Liver (tissue), 8 donors: ENCODE measurements at regions not wholly inside any gene's neighbourhood (a gene's known extent, or its start where the extent isn't known, plus 50 kb on each side); places are given as distances from the start of the nearest gene placed in this dataset.

Experiments used
- DNase-seq: peaks from one replicate; pipeline ENCODE4 v3.0.0-alpha.2; 2017; ENCODE audit warnings: low spot score
- H3K27ac ChIP-seq, 2 donors: one replicate each; pipeline ENCODE4 v1.7.0; 2013; ENCODE audit warnings: inconsistent platforms in 2 of 2, low read length in 2 of 2, control low read depth in 1 of 2, low read depth in 1 of 2, mild to moderate bottlenecking in 1 of 2
- H3K27me3 ChIP-seq, 4 donors: one replicate each; pipeline versions ENCODE4 v1.6.1 to v1.7.0; 2013; ENCODE audit warnings: low read length in 3 of 4, inconsistent platforms in 1 of 4, mild to moderate bottlenecking in 1 of 4, moderate library complexity in 1 of 4; ENCODE audit not compliant: control insufficient read depth in 4 of 4, insufficient read depth in 4 of 4
- H3K36me3 ChIP-seq, 4 donors: one replicate each; pipeline versions ENCODE4 v1.6.1 to v1.7.0; 2013; ENCODE audit warnings: low read length in 3 of 4, mild to moderate bottlenecking in 3 of 4, low read depth in 1 of 4, moderate library complexity in 1 of 4; ENCODE audit not compliant: control insufficient read depth in 4 of 4, insufficient read depth in 3 of 4
- H3K4me1 ChIP-seq, 4 donors: one replicate each; pipeline versions ENCODE4 v1.6.1 to v1.7.0; 2013; ENCODE audit warnings: low read length in 3 of 4, mild to moderate bottlenecking in 3 of 4, moderate library complexity in 1 of 4; ENCODE audit not compliant: control insufficient read depth in 4 of 4, insufficient read depth in 4 of 4
- H3K4me3 ChIP-seq, 3 donors: one replicate each; pipeline versions ENCODE4 v1.6.1 to v1.7.0; 2013; ENCODE audit warnings: low read length in 3 of 3, control low read depth in 1 of 3, low read depth in 1 of 3, mild to moderate bottlenecking in 1 of 3
- H3K9ac ChIP-seq, 2 donors: one replicate each; pipeline ENCODE4 v1.7.0; 2013; ENCODE audit warnings: low read length in 2 of 2, mild to moderate bottlenecking in 2 of 2, moderate library complexity in 2 of 2, control low read depth in 1 of 2, low read depth in 1 of 2
- H3K9me3 ChIP-seq, 4 donors: one replicate each; pipeline versions ENCODE4 v1.6.1 to v1.7.0; 2013; ENCODE audit warnings: low read length in 3 of 4; ENCODE audit not compliant: control insufficient read depth in 4 of 4
- CTCF ChIP-seq: fragments of 150-350 bp; IDR thresholded peaks from 2 replicates; pipeline ENCODE4 v1.5.1; 2017; ENCODE audit warnings: improper control_type of control experiment, low read depth, low read length; ENCODE audit not compliant: missing input control
- FOXA1 ChIP-seq: IDR thresholded peaks from 2 replicates; pipeline ENCODE4 v1.6.1; 2016; ENCODE audit warnings: antibody characterized with exemption
- GABPA ChIP-seq, 2 donors: IDR thresholded peaks in 1 of 2; conservative IDR thresholded peaks in 1 of 2; 2 replicates each; pipeline ENCODE4 v1.6.1; 2016; ENCODE audit warnings: antibody characterized with exemption in 2 of 2, mild to moderate bottlenecking in 1 of 2, moderate library complexity in 1 of 2
- HNF4G ChIP-seq: IDR thresholded peaks from 2 replicates; pipeline ENCODE4 v1.6.1; 2016; ENCODE audit warnings: antibody characterized with exemption
- JUND ChIP-seq, 2 donors: IDR thresholded peaks; 2 replicates each; pipeline ENCODE4 v1.6.1; 2016; ENCODE audit warnings: antibody characterized with exemption in 2 of 2
- NR2F2 ChIP-seq: IDR thresholded peaks from 2 replicates; pipeline ENCODE4 v1.6.1; 2016; ENCODE audit warnings: antibody characterized with exemption
- RAD21 ChIP-seq, 2 donors: IDR thresholded peaks; 2 replicates each; pipeline ENCODE4 v1.6.1; 2016; ENCODE audit warnings: antibody characterized with exemption in 2 of 2, mild to moderate bottlenecking in 2 of 2
- SP1 ChIP-seq: IDR thresholded peaks from 2 replicates; pipeline ENCODE4 v1.6.1; 2018; ENCODE audit warnings: antibody characterized with exemption, mild to moderate bottlenecking
- TAF1 ChIP-seq: conservative IDR thresholded peaks from 2 replicates; pipeline ENCODE4 v1.6.1; 2016; ENCODE audit warnings: antibody characterized with exemption, mild to moderate bottlenecking
- WGBS: extraction: QIAGEN DNeasy Blood & Tissue Kit; methylation state at CpG from one replicate; pipeline ENCODE4 v1.1.7; 2013; 5-methylcytosine and 5-hydroxymethylcytosine counted together
- TF ChIP-seq, protein P1 (sequence below): IDR thresholded peaks from 2 replicates; pipeline ENCODE4 v1.6.1; 2016; ENCODE audit warnings: antibody characterized with exemption
- TF ChIP-seq, protein P2 (sequence below): IDR thresholded peaks from 2 replicates; pipeline ENCODE4 v1.6.1; 2016; ENCODE audit warnings: antibody characterized with exemption
- TF ChIP-seq, protein P3 (sequence below): IDR thresholded peaks from 2 replicates; pipeline ENCODE4 v1.6.1; 2016; ENCODE audit warnings: antibody characterized with exemption, mild to moderate bottlenecking
- donor health status: healthy.
- donor health status: healthy.
- donor health status: healthy.
- donor health status: healthy.
- donor health status: healthy.

- no peaks in the 10 kb centered on the region for H3K36me3 ChIP-seq
- H3K4me1 ChIP-seq, result no peaks in the 10 kb centered on the region
- WGBS, result 39% methylated on average over 2 of the region's 2 CpGs
- TF ChIP-seq NR2F2, result no peak
- TF ChIP-seq, protein P1, sequence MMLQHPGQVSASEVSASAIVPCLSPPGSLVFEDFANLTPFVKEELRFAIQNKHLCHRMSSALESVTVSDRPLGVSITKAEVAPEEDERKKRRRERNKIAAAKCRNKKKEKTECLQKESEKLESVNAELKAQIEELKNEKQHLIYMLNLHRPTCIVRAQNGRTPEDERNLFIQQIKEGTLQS, result no peak
- TF ChIP-seq, protein P2, sequence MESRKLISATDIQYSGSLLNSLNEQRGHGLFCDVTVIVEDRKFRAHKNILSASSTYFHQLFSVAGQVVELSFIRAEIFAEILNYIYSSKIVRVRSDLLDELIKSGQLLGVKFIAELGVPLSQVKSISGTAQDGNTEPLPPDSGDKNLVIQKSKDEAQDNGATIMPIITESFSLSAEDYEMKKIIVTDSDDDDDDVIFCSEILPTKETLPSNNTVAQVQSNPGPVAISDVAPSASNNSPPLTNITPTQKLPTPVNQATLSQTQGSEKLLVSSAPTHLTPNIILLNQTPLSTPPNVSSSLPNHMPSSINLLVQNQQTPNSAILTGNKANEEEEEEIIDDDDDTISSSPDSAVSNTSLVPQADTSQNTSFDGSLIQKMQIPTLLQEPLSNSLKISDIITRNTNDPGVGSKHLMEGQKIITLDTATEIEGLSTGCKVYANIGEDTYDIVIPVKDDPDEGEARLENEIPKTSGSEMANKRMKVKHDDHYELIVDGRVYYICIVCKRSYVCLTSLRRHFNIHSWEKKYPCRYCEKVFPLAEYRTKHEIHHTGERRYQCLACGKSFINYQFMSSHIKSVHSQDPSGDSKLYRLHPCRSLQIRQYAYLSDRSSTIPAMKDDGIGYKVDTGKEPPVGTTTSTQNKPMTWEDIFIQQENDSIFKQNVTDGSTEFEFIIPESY, result no peak
- no peak overlapping the region for H3K4me3 ChIP-seq
- no peaks in the 10 kb centered on the region for H3K27me3 ChIP-seq
- no peak for DNase-seq
- no peaks in the 10 kb centered on the region for H3K9me3 ChIP-seq
- no peak overlapping the region for H3K9ac ChIP-seq
- no peak overlapping the region for H3K27ac ChIP-seq
Observed at GRCh38 chr2:160977376-160977775, 182.9 kb upstream of the TANK start.

DNA sequence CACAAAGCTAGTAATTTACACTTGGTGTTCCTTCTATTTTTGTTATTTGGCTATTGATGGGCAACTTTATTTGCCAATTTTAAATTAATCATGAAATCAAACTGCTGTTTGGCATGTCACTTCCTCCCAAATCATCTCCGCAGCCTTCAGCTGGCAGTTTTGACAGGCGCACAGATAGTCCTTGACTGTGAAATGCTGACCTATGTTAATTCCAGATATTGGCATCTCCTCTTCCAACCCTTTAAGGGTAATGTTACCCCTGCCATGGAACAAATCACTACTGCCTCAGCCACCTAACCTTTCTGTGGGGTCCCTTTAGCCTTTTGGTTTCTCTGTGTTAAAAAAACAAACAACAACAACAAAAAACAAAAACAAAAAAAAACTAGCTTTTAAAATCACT lies 182.4 kb upstream of the TANK start:
- Histone ChIP-seq H3K9me3 (no peaks in the 10 kb centered on the region), H3K4me3 (no peak overlapping the region), H3K27ac (no peak overlapping the region), H3K9ac (no peak overlapping the region), H3K36me3 (no peaks in the 10 kb centered on the region), H3K27me3 (no peaks in the 10 kb centered on the region), H3K4me1 (no peaks in the 10 kb centered on the region)
- WGBS, result 92% methylated on average over 2 of the region's 2 CpGs
- no peak for DNase-seq
- TF ChIP-seq CTCF (no peak), TAF1 (no peak), GABPA (IDR thresholded peaks at IDR 0.05 in 1 of 2, conservative IDR thresholded peaks at IDR 0.05 in 1 of 2) (no peak), HNF4G (no peak), SP1 (no peak), RAD21 (IDR thresholded peaks at IDR 0.05) (no peak), JUND (IDR thresholded peaks at IDR 0.05) (no peak), FOXA1 (no peak)
- TF ChIP-seq, protein P1, result no peak
- TF ChIP-seq, protein P3, sequence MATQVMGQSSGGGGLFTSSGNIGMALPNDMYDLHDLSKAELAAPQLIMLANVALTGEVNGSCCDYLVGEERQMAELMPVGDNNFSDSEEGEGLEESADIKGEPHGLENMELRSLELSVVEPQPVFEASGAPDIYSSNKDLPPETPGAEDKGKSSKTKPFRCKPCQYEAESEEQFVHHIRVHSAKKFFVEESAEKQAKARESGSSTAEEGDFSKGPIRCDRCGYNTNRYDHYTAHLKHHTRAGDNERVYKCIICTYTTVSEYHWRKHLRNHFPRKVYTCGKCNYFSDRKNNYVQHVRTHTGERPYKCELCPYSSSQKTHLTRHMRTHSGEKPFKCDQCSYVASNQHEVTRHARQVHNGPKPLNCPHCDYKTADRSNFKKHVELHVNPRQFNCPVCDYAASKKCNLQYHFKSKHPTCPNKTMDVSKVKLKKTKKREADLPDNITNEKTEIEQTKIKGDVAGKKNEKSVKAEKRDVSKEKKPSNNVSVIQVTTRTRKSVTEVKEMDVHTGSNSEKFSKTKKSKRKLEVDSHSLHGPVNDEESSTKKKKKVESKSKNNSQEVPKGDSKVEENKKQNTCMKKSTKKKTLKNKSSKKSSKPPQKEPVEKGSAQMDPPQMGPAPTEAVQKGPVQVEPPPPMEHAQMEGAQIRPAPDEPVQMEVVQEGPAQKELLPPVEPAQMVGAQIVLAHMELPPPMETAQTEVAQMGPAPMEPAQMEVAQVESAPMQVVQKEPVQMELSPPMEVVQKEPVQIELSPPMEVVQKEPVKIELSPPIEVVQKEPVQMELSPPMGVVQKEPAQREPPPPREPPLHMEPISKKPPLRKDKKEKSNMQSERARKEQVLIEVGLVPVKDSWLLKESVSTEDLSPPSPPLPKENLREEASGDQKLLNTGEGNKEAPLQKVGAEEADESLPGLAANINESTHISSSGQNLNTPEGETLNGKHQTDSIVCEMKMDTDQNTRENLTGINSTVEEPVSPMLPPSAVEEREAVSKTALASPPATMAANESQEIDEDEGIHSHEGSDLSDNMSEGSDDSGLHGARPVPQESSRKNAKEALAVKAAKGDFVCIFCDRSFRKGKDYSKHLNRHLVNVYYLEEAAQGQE, result no peak
